Glutamatergic neuron (in vitro differentiated cells): ENCODE measurements at regions not wholly inside any gene's neighbourhood (a gene's known extent, or its start where the extent isn't known, plus 50 kb on each side); places are given as distances from the start of the nearest gene placed in this dataset.
"Not testable (repeated sequence)": the region's sequence is repeated elsewhere in the genome, so short reads cannot be mapped to it uniquely, and the experiment has no call there.

Source experiments
- DNase-seq: peaks from one replicate; pipeline ENCODE4 v3.0.0; 2022
- H3K27ac Mint-ChIP-seq: one replicate; pipeline ENCODE4 v1.8.0; 2020; ENCODE audit warnings: mild to moderate bottlenecking, mixed read lengths, inconsistent platforms; ENCODE audit not compliant: unreplicated experiment
- H3K27me3 Mint-ChIP-seq: one replicate; pipeline ENCODE4 v1.8.0; 2020; ENCODE audit warnings: mild to moderate bottlenecking, moderate library complexity, mixed read lengths, inconsistent platforms; ENCODE audit not compliant: unreplicated experiment
- H3K36me3 Mint-ChIP-seq: one replicate; pipeline ENCODE4 v1.8.0; 2020; ENCODE audit warnings: mild to moderate bottlenecking, mixed read lengths, inconsistent platforms; ENCODE audit not compliant: unreplicated experiment
- H3K4me1 Mint-ChIP-seq: one replicate; pipeline ENCODE4 v1.8.0; 2020; ENCODE audit warnings: mild to moderate bottlenecking, low read depth, mixed read lengths, inconsistent platforms; ENCODE audit not compliant: unreplicated experiment
- H3K4me3 Mint-ChIP-seq: one replicate; pipeline ENCODE4 v1.8.0; 2020; ENCODE audit warnings: mild to moderate bottlenecking, mixed read lengths, inconsistent platforms; ENCODE audit not compliant: unreplicated experiment
- H3K9me3 Mint-ChIP-seq: one replicate; pipeline ENCODE4 v1.8.0; 2020; ENCODE audit warnings: mild to moderate bottlenecking, moderate library complexity, mixed read lengths, inconsistent platforms; ENCODE audit not compliant: unreplicated experiment
- CTCF ChIP-seq: fragments of 200-600 bp; sonication (generic); IDR thresholded peaks from one replicate; pipeline ENCODE4 v1.5.0; 2021; ENCODE audit not compliant: partially characterized antibody, unreplicated experiment

GRCh38 chr2:183543731-183544130 lies 419.5 kb downstream of the NUP35 start:
- Mint-ChIP-seq H3K27ac (no peak overlapping the region), H3K27me3 (peaks cover 2% of the 10 kb centered on the region), H3K4me1 (no peaks in the 10 kb centered on the region), H3K9me3 (peaks cover 1% of the 10 kb centered on the region), H3K36me3 (peaks cover 12% of the 10 kb centered on the region), H3K4me3 (no peak overlapping the region)
- DNase-seq: no peak
- no peak for TF ChIP-seq CTCF

GRCh38 chr2:183546560-183547350 lies 422.5 kb downstream of the NUP35 start:
- H3K27ac Mint-ChIP-seq, H3K4me3 Mint-ChIP-seq, H3K27me3 Mint-ChIP-seq, H3K4me1 Mint-ChIP-seq, H3K9me3 Mint-ChIP-seq, DNase-seq: not testable (repeated sequence)
- peaks cover 12% of the 10 kb centered on the region for H3K36me3 Mint-ChIP-seq

GRCh38 chr2:183552716-183553115 lies 428.5 kb downstream of the NUP35 start:
- H3K4me3 Mint-ChIP-seq: no peak overlapping the region
- DNase-seq: no peak
- no peak overlapping the region for H3K27ac Mint-ChIP-seq
- no peak for TF ChIP-seq CTCF
- H3K9me3 Mint-ChIP-seq: no peaks in the 10 kb centered on the region
- H3K36me3 Mint-ChIP-seq: no peaks in the 10 kb centered on the region
- no peaks in the 10 kb centered on the region for H3K4me1 Mint-ChIP-seq
- H3K27me3 Mint-ChIP-seq: no peaks in the 10 kb centered on the region

GRCh38 chr2:183564726-183565125 lies 440.5 kb downstream of the NUP35 start:
- Mint-ChIP-seq H3K9me3 (no peaks in the 10 kb centered on the region), H3K27me3 (no peaks in the 10 kb centered on the region), H3K27ac (no peak overlapping the region), H3K4me3 (no peak overlapping the region), H3K4me1 (no peaks in the 10 kb centered on the region), H3K36me3 (no peaks in the 10 kb centered on the region)
- DNase-seq: no peak
- no peak for TF ChIP-seq CTCF

GRCh38 chr2:183575481-183575880 lies 451.2 kb downstream of the NUP35 start:
- Mint-ChIP-seq H3K27me3 (no peaks in the 10 kb centered on the region), H3K27ac (no peak overlapping the region), H3K9me3 (peaks cover 10% of the 10 kb centered on the region), H3K4me3 (no peak overlapping the region), H3K36me3 (peaks cover 7% of the 10 kb centered on the region), H3K4me1 (no peaks in the 10 kb centered on the region)
- TF ChIP-seq CTCF: no peak
- DNase-seq: no peak
